ENCODE measurements at regions not wholly inside any gene's neighbourhood (a gene's known extent, or its start where the extent isn't known, plus 50 kb on each side); places are given as distances from the start of the nearest gene placed in this dataset.
"Not testable (repeated sequence)": the region's sequence is repeated elsewhere in the genome, so short reads cannot be mapped to it uniquely, and the experiment has no call there.

DNA sequence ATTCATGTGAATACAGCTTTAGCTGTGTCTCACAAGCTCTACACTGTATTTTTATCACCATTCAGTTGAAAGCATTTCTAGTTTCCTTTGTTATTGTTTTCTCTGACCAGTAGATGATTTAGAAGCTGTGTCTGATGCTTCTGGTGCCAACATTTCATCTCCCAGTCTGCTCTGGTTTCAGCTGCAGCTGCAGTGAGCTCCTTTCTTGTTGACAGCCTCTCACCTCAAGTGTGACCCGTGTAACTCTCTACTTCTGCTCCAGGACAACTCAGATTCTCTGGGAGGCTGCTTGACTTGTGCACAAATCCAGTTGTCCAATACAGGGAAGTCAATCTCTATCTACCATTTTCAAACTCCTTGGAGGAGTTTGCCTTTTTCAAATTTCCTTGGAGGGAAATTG is 504.8 kb downstream of the DIRAS2 start:
- DNase-seq = no peak

DNA sequence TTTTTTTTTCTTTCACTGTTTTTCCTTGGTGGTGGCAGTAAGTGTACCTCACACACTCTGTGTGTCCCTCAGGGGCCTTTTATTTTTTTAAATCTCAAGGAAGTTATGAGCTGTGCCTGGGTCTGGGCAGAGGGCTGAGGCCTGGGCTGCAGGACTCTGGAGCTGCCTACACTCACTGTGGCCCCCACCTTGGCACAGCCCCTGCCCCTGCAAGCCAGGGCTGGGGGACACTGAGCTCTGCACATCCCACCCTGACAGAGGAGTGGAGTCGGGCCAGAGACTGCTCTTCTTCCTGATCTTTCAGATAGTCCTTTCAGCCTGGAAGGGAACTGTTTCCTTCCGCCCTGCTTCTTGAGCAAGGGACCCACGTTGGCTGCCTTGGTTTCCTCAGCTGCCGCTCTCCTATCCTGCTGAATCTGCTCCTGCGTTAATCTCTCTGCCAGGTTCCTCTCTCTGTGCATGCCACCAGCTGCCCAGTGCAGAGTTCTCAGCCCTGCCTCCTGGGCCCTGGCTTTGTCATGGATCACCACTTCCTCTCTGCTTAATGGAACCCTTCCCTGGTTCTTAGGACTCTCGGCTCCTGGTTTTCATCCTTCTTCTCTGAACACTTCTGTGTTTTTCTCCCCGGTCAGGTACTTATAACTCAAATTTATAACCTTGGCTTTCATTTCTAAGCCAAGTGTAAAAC is 502.3 kb downstream of the DIRAS2 start:
- DNase-seq = no peak

- DNase-seq = peak; percentile 54
Observed at GRCh38 chr9:90141723-90142122, 500.9 kb downstream of the DIRAS2 start.

DNA sequence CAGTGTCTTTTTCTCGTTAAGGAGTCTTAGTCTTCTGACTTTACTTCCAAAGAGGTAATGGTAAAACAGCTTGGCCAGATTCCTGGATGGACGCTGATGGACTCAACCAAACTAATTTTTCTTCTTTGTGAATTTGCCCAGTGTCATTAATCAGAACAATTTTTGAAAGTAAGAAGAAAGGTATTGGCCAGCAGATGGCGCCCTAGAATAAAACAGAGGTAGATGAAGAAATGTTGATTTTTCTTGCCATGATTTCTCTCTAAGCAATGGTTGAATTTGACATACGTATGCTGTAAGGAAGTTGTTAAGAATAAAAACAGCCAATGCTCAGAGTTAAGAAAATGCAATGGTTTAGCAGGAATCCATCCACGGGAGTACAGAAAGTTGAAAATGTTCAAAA is 500.0 kb downstream of the DIRAS2 start:
- peak; percentile 79 for DNase-seq

- no peak for DNase-seq
Observed at GRCh38 chr9:90147426-90147825, 495.2 kb downstream of the DIRAS2 start.

- no peak for DNase-seq
Observed at GRCh38 chr9:90156318-90156717, 486.3 kb downstream of the DIRAS2 start.

- DNase-seq = no peak
Observed at GRCh38 chr9:90162326-90162725, 480.3 kb downstream of the DIRAS2 start.

DNA sequence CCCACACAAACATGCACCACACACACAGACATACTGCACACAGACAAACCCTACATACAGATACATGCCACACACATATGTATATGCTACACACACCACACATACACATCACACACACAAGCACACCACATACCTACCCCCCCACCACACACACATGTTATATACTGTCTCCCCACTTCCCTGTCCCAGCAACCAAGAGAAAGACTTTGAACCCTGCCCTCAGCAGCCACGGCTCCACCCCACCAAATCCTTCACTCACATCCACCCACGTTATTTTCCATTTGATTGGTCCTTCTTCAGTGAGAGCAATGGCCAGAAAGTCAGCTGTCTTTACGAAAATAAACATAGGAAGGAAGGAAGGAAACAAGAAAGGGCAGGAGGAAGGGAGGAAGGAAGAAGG is 479.8 kb downstream of the DIRAS2 start:
- DNase-seq = no peak

- no peak for DNase-seq
Observed at GRCh38 chr9:90165281-90165680, 477.3 kb downstream of the DIRAS2 start.

DNA sequence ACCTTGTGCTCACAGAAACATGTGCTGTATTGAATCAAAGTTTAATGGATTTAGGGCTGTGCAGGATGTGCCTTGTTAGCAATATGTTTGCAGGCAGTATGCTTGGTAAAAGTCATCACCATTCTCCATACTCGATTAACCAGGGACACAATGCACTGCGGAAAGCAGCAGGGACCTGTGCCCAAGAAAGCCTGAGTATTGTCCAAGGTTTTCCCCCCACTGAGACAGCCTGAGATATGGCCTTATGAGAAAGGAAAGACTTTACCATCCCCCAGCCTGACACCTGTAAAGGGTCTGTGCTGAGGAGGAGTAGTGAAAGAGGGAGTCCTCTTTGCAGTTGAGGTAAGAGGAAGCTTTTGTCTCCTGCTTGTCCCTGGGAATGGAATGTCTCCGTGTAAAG is 476.2 kb downstream of the DIRAS2 start:
- DNase-seq = not testable (repeated sequence)

DNA sequence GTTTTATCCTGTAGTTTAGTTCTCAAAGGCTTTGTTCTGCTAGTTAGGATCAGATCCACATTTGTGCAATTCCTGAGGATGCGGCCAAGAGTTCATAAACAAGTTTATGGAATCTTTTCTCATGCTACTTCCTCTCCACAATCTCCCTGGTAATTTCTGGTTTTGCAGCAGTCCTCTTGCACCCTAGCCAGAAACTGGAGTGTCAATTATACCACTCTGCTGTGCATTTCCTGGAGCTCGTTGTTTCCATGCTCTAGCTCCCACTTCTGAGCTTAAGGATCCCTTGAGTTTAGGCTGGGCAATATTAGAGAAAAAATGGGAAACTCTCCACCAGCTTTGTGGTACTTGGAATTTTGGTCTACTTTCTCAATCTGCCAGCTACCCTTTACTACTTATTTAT is 474.7 kb downstream of the DIRAS2 start:
- peak; percentile 33 for DNase-seq

GRCh38 chr9:90169490-90169889 is 473.1 kb downstream of the DIRAS2 start:
- DNase-seq = peak; percentile 53

DNA sequence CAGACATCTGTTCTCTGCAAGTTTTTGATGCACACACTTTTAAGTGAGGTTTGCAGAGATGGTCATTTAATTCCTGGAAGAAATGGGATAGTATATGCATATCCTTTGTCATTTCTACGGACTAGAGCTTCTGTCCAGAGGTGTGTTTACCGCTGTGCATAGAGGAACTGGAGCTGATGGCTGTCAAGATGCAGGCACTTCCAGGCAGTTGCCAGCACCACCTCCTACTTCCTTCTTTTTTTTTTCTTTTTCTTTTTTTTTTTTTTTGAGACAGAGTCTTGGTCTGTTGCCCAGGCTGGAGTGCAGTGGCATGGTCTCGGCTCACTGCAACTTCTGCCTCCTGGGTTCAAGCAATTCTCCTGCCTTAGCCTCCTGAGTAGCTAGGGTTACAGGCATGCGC is 468.7 kb downstream of the DIRAS2 start:
- not testable (repeated sequence) for DNase-seq

GRCh38 chr9:90174346-90174745 is 468.3 kb downstream of the DIRAS2 start:
- DNase-seq = not testable (repeated sequence)

DNA sequence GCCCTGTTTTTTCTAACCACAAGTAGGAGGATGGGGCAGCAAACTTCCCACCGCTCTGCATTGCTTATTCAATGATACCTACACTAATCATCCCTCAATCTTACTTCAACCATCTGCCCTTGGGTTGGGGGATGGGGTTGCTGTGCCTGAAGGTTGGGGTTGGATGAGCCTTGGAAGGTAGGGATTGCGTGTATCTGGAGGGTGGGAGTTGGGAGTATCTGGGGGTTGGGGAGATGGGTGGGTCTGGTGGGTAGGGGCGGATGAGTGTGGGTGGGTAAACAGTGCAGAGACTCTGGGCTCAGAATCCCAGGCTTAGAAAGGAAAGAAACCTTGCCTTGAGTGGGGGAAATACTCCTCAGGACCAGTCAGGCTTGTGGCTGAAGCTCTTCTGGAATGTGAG is 467.4 kb downstream of the DIRAS2 start:
- DNase-seq = no peak

DNA sequence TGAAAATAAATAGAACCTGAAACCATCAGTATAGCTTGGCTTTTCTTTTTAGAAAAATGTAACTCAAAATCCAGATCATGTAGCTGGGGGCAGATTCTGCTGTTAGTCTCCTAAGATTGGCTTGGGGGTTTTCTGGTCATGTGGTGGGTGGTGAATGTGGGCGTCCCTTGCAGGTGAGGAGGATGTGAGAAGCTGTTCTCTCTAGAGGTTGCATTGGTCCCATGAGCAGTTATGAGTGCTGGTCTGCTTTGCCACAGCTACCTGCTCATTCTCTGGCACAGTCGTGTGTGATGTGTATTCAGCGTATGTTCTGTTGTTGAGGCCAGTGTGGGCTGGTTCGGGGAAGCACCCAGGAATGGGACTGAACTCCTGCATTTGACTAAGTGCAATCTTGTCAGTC is 466.8 kb downstream of the DIRAS2 start:
- no peak for DNase-seq

DNA sequence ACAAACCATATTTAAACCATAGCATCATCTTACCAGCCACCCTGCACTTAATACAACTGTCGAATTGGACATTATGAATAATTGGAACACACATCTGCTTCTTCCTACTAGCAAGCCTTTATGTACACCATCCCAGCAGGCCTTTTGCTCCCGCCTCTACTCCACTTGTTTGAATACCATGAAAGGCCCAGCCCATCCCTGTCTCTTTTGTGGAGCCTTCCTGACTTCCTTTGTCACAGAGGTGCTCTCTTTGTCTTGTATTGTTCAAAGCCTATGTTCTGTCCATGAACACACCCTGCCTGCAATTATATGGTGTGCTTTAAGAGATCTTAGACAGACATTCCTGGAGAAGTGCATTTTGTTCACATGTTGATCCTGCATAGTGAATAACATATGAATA is 465.7 kb downstream of the DIRAS2 start:
- peak; percentile 99 for DNase-seq

DNA sequence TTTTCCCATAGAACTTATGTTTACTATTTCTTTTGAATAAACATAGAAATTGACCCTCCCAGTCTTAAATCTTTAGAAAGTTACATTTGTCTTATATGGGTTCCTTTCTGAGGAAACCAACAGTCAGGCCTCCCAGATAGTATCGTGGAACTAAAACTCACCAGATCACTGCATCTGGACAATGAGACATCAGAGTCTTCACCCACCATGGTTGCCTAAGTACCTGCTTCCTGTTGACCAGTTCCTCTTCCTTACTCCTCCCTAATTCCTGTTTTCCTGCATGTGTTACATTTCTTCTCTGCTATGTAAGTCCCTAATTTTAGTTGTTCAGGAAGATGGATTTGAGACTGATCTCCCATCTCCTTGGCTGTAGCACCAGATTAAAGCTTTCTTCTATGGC is 462.2 kb downstream of the DIRAS2 start:
- peak; percentile 7 for DNase-seq

- no peak for DNase-seq
Observed at GRCh38 chr9:90188656-90189055, 454.0 kb downstream of the DIRAS2 start.

- DNase-seq = no peak
Observed at GRCh38 chr9:90189306-90189705, 453.3 kb downstream of the DIRAS2 start.

GRCh38 chr9:90192465-90192864 is 450.2 kb downstream of the DIRAS2 start:
- DNase-seq = peak; percentile 5

- no peak for DNase-seq
Observed at GRCh38 chr9:90198956-90199355, 443.7 kb downstream of the DIRAS2 start.

GRCh38 chr9:90201766-90202165 is 440.9 kb downstream of the DIRAS2 start:
- DNase-seq = no peak

DNA sequence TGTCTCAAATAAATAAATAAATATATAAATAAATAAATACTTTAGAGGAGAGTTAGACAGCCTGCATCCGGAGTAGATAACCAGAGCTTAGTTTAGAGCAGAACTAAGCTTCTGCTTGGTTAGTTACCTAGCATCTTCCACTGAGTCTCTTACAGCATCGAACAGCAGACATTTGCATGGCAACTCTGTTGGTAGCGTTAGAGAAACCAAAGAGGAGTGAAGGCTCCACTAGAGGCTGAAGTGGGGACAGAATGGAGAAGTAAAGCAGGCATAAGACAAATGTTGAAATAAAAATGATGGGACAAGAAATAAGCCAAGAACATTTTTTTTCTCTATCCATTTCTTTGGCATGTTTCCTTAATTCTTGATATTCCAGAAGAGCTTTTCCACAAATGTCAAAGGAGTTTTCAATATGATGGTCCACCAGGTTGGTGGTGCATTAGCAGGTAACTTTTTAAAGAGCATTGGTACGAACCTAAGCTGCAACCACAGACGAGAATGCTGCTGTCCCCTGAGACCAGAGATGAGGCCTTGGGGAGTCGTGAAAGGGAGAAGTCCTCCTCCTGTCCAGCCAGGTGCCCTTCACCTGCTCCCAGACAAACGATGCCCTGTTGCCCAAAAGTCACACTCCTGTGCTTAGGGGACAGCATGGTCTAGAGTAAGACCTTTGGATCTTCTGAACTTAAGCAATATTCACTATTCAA is 438.3 kb downstream of the DIRAS2 start:
- no peak for DNase-seq

GRCh38 chr9:90213045-90213444 is 429.6 kb downstream of the DIRAS2 start:
- not testable (repeated sequence) for DNase-seq

Data from NCI-H2029 (cell line).